A172 (cell line): ENCODE measurements at regions not wholly inside any gene's neighbourhood (a gene's known extent, or its start where the extent isn't known, plus 50 kb on each side); places are given as distances from the start of the nearest gene placed in this dataset.
"Not testable (repeated sequence)": the region's sequence is repeated elsewhere in the genome, so short reads cannot be mapped to it uniquely, and the experiment has no call there.

Source experiments
- DNase-seq: peaks from one replicate; pipeline ENCODE4 v3.0.0-alpha.2; 2015; ENCODE audit warnings: low spot score

DNA sequence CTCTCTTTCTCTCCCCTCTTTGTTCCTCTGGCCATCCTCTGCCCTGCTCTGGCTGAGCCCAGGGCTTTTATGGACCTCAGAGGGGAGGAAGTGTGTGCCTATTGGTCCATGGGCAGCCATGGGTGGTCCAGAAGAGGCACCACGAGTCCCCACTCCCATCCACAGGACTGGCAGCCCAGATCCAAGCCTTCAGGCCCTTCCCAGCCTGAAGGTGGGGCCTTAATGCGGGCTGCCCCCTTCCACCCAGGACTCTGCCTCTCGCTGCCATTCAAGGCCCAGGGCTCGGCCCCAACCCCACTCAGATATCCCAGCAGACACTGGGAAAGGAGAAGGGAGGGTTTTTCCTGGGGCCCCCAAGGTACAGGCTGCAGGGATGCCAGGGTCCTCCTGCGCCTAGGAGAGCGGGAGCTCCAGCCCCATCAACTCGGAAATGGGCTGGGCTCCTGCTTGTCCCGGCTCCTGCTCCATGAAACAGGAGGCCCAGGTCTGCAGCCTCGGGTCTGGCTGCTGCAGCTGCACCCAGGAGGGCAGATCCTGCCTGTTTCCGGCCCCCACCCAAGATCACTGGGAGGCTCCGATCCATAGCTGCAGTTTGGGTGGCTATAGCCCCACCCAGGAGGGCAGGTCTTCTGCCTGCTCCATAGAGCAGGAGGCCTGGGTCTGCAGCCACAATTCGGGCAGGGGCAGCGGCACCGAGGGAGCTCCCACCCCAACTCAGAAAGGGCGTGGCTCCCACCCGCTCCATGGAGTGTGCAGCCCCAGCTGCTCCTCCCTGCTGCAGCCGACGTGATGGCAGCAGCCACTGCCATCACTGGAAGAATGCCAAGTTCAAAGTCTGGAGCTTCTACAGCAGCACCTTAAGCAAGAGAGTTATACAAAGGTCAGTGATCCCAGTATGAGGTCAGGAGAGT lies 116.6 kb upstream of the RBBP8 start:
- no peak for DNase-seq

DNA sequence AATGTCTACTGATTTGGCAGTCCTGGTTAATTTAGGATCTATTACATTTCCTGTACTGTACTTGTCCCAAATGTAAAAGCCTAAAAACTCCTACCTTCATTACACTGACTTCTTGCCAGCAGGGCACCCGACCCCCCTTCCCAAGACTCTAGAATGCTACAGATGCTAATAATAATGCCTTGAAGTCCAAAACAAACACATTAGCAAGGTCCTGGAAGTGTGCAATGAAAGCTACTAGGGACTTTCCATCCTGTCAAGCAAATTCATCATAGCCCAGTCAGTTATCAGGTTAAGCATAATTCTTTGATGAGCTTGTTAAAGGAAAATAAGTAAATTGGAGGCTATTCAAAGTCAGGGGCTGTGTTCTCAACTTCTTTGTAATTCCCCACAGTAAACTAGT lies 115.3 kb upstream of the RBBP8 start:
- peak; percentile 51 for DNase-seq

DNA sequence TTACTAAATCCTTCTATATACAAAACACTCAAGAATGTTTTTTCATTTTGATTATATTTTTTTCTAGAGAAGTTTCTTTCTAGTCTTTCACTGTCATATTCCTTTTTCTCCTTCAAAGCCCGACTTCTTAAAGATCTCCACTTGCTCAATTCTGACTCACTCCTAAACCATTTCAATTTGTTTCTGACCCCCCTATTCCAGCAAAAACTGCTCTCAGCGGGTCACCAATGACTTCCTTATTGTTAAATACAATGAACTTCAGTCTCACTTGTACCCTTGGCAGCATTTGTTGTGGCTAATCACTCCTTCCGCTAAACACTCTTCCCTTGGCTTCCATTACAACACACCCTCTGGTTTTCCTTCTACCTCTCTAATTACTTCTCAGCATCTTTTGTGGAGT lies 111.1 kb upstream of the RBBP8 start:
- DNase-seq, result peak; percentile 78

DNA sequence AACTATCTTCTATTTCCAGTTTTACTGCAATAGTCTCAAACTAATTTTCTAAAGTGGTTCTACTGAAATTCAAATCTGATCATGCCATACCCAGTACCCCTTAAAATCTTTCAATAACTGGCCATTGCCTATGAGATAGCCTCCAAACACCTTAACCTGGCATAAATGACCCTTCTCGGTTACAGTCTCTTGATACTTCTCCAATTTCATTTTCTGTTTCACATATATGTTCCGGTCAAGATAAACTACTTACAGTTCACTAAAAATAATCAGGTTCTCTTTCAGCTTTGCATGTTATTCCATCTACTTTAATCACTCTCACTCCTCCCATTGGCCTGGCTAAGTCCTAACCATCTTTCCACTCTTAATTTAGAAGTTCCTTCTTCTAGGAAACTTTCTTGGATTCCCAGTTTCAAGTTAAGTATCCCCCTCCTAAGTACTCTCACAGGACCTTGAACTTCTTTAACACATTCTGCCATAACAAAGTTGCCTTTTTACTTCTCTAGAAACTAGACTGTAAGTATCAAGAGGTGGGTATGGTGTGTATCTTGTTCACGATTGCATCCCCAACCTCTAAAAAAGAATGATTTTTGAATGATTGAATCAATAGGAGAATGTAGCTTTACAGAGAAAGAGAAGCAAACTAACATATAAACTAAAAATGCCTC lies 110.2 kb upstream of the RBBP8 start:
- no peak for DNase-seq

DNA sequence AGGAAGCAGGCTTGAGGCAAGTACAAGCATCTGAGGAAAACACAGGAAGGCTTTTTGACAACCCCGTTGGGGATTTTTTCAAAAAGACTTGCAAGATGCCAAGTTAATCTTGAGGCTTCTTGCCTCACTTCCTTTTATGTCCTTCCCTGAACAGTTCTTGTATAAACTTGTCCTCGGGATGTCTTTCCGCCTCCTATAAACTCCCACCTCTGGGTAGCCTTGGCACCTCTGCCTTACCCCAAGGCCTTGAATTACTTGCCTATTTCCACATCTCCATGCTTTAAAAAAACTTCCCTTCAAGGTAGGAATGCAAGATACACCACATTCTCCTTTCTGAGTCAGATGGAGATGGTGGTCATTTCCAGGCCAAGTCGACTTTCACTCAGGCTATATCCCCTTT lies 106.4 kb upstream of the RBBP8 start:
- no peak for DNase-seq

DNA sequence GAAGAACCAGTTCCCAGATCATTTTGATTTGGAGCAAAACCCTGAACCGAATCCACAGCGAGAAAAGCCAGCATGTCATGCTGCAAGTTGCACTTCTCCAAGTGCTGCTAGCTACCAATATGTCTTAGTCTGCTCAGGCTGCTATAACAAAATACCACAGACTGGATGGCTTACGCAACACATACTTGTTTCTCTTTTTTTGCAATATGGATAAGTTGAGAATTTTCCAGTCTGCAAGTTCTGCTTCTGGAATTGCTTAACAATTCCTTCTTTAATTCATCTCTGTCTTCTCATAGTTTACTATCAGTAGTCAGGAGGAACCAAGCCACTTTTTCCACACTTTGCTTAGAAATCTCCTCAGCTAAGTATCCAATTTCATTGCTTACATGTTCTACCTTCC lies 105.9 kb upstream of the RBBP8 start:
- no peak for DNase-seq

DNA sequence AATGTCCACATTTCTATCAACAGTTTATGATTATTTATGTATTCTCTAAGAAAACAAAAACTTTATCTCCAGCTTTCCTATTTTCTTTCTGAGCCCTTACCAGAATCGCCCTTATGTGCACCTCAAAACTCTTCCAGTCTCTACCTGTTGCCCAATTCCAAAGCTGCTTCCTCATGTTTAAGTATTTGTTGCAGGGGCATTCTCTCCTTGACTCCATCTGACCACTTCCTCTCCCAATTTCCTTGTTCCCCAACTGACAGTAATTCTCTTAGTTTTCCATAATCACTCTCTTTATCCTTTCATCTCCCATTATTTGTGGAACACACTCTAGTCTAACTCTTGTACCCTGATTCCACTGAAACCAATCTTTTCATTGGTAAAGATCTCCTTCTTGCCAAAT lies 105.4 kb upstream of the RBBP8 start:
- peak; percentile 21 for DNase-seq

DNA sequence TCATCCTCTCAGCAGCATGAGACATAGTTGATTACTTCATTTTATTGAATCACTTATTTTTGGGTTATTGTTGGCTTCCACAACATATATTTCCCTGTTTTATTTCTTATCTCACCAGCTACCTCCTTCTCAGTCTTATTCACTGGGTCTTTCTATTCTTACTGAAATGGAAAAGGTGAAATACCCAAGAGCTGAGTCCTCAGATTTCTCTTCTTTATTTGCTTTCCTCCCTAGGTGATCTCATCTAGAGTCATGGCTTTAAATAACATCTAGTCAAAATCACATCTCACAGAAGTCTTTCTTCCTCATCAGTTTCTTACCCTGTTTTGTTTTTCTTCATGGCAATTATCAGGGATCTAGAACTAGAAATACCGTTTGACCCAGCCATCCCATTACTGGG lies 105.0 kb upstream of the RBBP8 start:
- DNase-seq, result peak; percentile 68

DNA sequence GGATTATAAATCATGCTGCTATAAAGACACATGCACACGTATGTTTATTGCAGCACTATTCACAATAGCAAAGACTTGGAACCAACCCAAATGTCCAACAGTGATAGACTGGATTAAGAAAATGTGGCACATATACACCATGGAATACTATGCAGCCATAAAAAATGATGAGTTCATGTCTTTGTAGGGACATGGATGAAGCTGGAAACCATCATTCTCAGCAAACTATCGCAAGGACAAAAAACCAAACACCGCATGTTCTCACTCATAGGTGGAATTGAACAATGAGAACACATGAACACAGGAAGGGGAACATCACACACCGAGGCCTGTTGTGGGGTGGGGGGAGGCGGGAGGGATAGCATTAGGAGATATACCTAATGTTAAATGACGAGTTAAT lies 104.5 kb upstream of the RBBP8 start:
- not testable (repeated sequence) for DNase-seq

DNA sequence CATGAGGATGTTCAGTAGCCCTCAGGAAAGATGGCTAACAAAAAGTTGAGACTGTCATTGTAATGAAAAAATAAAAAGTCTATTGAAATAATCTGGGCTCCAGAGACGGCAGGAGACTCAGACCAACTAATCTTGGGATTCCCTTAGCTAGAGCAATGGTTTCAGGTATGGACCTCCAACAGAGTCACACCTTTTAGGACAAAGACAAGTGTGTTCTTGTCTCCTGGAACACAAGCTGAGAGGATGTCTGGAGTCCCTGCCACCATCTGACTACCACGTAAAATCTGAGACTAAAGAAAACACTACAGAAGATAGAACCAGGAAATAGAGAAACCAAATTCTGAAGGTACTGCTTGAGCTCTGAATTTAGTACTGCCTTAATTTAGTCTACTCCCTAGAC lies 103.3 kb upstream of the RBBP8 start:
- no peak for DNase-seq

DNA sequence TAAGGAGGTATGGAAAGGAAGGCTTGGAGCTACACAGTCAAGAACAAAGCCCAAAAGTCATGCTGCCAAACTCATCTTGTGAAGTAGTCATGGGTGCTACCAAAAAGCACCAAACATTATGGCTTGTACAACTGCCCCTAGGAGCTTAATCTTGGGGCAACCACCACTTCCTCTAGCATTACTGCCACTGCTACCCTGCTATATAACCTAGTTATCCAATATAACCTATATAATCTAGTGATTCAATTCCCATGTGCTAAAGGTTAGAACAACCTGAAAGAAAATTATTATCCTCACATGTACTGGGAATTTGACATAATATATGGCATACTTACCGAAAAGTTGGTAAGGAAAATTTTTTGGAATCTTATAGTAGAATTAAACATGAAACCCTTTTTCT lies 102.6 kb upstream of the RBBP8 start:
- DNase-seq, result no peak

DNA sequence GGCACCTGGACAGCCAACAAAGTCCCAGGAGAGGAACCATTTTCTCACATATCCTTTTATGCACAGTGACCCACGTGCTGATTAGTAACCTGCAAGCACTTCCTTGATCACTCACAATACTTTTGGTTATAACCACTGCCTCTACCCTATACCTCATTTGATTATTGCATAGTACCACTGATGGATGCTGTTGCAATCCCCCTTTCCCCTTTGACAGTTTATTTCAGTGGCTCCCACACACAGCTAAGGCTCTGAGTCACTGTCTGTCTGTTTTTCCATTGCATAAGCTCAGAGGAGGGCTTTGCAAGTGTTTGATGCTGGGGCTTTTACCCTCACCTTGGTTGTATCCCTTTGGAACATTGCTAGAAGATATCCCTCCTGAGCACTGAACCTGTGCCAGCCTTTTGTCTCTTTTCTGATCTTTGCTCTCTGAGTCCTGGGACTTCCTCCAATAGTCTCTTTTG lies 101.7 kb upstream of the RBBP8 start:
- DNase-seq, result no peak

DNA sequence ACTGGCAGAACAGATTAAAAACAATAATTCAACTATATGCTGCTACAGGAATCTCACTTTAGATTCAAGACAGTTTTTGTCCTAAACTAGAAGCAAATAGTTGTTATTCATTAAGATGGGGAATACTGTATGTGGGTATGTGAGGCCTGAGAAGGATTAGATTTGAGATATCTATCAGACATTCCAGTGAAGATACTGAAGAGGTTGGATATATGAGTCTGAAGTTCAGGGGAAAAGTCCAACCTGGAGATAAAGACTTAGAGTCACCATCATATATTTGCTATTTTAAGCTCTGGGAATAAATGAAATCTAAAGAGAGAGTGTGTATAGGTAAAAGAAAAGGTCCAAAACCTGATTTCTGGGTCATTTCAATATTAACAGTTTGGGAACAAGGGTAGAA lies 96.2 kb upstream of the RBBP8 start:
- no peak for DNase-seq

DNA sequence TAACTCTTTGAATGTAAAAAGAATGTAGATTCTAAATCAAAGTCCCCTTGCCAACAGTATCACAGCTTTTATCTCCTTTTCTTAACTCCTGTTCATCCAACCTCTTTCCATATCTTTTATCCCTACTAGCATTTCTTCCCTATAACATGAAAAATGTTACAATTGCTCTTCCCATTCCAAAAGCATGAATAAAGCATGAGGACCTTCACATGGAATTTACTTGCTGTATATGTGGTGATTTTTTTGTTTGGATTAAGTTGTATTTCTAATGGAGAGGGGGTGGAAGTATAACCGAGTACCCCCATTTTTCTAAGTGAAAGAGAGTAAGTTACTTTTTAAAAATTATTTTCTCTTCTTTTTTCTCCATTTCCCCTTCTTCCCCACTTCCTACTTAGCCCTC lies 94.9 kb upstream of the RBBP8 start:
- DNase-seq, result no peak

DNA sequence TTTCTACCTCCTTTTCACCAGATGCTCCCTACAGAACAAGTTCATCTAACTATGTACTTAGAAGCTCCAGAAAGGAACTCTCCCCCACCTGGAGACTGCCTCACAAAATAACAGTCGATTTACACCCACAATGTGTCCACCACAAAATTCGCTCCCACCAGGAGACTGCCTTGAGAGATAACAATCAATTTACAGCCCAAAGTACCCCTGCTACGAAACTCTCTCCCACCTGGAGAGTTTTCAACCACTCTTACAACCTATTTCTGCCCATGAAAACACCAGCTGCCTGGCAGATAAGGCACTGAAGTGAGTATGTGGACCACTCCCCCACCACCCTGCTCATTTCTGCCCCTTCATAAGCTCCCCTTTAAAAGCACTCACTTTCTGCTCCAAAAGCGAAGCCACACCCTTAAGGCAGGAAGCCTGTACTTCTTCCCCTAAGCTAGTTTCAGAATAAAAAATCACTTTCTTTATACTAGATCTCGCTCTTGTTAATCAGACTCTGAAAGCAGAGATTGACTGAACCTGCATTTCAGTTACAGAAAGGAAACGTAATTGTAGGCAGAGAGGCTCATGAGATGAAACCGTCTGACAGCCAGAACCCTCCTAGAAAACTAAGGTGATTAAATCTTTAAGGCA lies 94.4 kb upstream of the RBBP8 start:
- no peak for DNase-seq

DNA sequence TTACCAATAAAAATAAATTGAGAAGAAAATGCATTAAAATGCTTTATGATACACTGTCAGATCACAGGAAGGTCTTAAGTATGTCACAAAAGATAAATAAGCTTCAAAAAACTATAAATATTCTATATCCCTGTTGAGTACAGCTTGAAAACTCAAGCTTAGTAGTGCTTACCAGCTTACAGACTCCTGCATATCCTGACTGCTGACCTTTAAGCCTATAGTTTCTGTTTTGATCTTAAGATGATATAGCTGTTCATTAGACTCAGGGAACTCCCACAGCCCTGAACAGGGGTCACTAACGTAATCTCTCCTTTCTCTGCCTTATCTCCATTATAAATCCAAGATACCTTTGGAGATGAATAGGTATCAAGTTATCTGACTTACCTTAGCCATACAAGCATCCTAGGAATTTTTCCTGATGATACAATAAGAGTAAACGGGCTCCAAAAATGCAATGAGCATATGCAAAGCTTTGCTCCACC lies 93.7 kb upstream of the RBBP8 start:
- no peak for DNase-seq

DNA sequence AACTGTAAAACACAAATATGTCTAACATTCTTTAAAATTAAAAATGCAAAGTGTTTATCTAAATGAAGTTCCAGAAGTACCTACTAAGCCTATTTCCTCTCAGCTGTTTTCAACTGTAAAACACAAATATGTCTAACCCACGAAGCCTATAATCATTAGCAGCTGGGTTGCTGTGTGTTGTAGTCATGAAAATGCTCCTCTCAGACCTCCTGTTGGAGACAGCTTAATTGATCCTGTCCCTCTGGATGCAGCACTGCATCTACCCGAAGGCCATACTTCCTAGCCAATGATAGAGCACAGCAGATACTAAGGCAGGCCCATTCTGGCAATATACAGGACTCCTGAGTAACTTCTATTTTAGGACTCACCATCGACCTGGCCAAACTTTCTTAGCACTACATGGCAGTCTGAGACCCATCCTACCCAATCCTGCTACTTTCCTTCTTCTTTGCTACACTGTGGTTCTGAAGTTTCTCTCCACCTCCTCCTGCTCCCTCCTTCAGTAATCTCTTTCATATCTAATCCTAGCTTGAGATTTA lies 92.5 kb upstream of the RBBP8 start:
- no peak for DNase-seq

DNA sequence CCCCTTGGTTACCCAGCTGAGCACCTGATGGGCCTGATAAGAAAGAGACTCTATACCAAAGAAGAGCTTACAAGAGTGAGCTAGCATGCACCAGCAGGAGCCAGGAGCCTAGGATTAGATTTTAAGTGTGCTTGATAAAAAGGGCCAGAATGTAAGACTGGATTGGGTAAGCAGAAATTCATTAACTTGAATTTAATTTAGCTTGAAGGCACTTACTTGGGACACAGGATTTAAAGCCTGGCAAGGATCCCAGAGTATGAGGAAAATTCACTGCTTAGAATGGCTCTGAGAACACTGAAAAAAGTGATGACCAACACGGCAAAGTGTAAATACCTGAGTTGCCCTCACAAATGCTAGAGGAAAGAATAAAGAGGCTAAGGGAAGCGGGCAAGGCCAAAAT lies 91.3 kb upstream of the RBBP8 start:
- DNase-seq, result no peak

DNA sequence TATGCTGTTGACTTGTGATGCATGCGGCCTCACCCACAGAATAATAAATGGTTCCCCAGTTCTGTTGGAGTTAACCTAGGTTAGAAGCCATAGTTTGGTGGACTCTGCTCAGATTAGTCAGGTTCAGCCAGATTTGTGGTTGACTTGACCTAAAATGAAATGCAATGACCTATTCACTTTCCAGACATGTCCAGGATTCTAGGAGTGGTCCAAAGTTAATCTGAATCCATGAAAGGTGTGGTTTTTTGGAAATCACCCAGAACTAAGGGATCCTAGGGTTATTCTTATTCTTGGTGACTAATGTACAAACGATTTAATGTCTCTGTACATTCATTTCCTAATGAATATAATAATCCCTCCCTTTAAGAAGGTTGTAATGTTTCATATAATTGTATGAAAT lies 88.9 kb upstream of the RBBP8 start:
- DNase-seq, result peak; percentile 57

DNA sequence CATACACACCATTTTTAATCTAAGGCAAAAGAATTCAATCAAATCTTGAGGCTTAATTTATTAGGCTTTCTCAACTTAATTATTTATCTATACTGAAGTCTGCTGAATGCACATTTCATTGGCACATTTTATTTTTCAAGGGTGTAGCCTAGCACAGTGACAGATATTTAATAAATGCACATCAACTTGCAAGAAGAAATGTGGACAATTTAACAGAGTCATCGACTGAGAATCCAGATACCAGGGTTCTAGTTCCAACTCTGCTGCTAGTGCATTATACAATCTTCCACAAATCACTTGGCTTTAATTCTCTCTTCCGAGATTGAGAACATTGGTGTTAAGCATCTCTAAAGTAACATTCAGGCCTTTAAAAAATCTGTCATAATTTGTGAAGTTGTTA lies 88.5 kb upstream of the RBBP8 start:
- peak; percentile 11 for DNase-seq

DNA sequence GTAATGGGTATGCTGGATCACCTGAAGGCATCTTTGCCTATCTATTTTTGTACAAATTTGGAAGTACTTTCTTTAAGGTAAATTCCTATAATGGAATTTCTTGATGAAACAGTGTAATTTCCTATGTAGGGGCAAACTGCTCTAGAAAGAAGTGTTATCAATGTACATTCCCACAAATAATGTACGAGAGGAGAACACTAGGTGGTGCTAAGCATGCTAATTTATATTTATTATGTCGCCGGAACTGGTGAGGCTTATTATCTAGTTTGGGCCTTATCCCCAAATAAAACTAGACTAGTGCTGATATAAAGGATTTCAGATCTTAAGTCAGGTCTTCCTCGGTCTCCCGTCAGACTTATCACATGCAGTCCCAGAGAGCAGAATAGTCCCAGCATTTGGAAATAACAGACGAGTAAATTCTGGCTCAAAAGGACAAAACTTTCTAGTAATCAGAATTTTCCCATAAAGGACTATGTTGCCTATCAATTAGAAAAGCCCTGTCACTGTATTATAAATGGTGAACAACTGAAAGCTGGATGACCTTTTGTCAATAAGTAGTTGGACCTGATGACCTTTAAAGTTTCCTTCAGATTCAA lies 86.9 kb upstream of the RBBP8 start:
- peak; percentile 35 for DNase-seq

DNA sequence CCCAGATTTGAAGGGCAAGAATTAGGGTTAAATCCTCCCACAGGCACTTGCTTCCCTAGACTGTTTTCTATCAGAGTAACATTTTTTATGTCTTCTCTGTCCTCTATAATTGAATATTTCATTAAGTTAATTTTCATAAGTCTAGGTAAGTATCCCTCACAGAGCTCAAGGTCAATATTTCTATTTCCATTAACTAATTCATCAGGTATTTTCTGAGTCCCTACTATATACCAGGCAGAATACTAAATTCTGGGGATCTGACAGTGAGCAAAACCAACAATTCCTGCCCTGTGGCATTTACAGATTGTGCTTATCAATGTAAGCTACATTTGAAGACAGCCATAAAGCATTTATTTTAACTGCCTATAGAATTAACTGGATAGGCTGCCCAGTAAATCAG lies 86.4 kb upstream of the RBBP8 start:
- DNase-seq, result no peak
